LHCN-M2 (cell line): ENCODE measurements at regions not wholly inside any gene's neighbourhood (a gene's known extent, or its start where the extent isn't known, plus 50 kb on each side); places are given as distances from the start of the nearest gene placed in this dataset.
"Not testable (repeated sequence)": the region's sequence is repeated elsewhere in the genome, so short reads cannot be mapped to it uniquely, and the experiment has no call there.

Source experiments
- DNase-seq: peaks from one replicate; pipeline ENCODE4 v3.0.0-alpha.2; 2012; ENCODE audit warnings: low read depth

DNA sequence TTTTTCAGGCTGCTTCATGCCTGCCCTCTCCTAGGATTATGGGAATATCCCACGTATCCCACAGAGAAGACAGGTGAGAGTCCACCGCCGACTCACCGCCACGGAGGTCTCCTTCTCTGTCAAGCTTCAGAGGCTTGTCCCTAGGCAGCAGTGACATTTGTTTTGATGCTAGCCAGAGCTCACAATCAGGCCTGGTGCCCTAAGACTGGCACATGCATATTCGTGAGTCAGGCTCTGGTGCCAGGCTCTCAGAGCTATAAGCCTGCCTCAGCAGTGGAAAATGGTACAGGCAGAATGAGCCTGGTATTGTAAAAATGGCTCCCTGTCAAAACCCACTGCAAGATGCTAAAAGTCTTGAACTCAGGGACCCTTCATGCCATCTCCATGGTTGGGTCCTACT lies 65.5 kb downstream of the RBMY1A1 start:
- DNase-seq, result no peak

DNA sequence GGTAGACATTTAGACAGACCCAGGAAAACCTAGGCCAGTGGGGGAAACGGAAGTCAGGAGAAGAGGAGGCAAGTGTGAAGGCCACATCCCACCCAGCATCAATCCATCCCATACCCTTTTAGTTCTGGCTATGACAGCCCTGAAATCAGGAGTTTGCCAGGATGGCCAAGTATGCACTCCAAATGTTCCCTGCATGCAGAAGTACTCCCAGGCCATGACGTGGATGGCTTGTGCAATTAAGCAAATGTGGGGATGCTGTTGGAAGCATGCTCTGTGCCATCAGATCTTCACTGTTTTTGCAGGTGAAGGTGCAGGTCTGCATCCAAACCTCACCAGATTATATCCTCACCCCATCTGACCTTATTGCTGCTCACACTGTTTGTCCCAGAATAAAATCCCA lies 66.8 kb downstream of the RBMY1A1 start:
- no peak for DNase-seq

DNA sequence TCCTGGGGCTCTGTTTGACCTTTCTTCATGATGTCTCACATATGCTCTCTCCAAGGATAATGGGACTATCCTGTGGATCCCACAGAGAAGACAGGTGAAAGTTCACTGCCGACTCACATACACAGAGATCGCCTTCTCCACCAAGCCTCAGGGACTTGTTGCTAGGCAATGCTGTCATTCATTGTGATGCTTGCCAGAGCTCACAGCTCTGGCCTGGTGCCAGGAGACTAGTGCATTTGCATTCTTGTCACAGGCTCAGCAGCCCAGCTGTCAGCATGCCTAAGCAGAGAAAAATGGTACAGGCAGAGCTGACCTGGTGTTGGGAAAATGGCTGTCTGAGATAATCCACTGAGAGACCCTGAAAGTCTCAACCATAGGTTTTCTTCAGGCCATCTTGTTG lies 67.9 kb downstream of the RBMY1A1 start:
- DNase-seq, result peak; percentile 18

DNA sequence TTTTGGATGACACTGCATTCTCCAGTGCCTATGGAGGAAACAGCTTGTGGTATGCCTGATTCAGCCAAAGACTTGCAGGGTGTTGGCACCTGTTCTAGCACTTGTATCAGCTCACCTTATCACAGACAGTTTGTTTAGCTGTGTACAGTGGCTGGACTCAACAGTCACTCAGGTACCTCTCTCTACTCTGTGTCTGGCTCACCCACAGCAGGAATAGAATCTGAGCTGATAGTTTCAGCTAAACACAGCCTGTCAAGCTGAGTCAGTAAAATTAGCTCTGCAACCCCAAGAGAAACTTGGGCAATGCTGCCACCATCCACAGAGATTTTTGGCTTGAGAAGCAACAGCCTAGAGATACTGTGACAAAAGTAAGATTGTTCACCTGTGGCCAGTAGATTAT lies 101.5 kb downstream of the RBMY1A1 start:
- no peak for DNase-seq

DNA sequence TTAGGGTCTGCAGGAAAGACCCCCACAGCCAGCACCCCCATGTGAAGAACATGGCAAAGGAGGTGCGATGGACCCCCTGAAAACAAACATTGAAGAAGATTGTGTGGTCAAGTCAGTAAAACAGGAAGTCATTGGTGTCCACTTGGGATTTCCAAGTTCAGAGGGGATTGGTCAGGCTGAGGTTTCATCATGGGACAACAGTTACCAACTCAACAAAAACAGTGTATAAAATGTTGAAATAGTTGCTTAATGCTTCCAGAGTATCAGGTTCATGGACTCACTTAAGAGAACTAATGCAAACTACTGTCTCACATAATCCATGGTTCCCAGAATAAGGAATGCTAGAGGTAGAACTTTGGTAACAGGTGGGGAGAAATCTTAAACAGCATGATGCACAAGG lies 115.8 kb downstream of the RBMY1A1 start:
- no peak for DNase-seq

DNA sequence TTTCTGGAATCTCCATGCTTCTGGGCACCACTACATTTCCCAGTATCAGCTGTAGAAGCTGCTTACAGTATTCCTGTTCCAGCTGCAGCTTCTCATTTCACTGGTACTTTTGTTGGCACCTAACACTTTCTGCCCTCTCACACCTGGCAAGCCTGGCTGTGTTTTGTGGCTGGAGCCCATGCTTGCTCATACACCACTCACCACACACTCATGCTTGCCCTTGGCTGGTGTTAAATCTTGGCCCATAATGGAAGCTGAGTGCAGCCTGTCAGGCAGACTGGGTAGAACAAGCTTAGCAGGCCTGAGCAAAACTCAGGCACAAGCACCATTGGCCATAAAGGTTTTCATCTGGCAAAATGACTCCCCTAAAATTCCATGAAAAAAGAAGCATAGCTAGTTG lies 124.4 kb downstream of the RBMY1A1 start:
- peak; percentile 0 for DNase-seq

DNA sequence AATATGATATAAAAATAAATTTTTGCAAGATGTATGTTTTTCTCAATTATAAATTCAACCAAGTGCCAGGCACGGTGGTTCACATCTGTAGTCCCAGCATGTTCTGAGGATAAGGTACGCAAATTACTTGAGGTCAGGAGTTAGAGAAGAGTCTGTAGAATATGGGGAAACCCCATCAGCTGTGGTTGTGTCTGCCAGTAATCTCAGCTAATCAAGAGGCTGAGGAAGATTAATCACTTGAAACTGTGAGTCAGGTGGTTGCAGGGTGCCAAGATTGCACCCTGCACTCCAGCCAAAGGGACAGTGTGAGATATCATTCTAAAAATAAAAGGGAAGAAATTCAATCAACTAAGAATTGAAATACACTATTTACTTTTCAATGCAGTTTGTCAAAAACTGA lies 144.9 kb downstream of the RBMY1A1 start:
- DNase-seq, result not testable (repeated sequence)

DNA sequence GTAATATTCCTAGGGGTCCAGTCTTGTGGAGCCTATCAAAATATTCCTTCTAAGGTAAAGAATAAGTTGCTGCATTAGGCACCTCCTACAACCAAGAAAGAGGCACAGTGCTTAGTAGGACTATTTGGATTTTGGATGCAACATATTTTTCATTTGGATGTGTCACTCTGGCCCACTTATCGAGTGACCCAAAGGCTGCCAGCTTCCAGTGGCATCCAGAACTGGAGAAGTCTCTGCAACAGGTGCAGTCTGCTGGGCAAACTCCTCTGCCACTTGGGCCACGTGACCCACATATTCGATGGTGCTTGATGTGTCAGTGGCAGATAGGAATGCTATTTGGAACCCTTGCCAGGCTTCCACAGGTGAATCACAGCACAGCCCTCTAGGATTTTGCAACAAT lies 151.7 kb downstream of the RBMY1A1 start:
- DNase-seq, result not testable (repeated sequence)

DNA sequence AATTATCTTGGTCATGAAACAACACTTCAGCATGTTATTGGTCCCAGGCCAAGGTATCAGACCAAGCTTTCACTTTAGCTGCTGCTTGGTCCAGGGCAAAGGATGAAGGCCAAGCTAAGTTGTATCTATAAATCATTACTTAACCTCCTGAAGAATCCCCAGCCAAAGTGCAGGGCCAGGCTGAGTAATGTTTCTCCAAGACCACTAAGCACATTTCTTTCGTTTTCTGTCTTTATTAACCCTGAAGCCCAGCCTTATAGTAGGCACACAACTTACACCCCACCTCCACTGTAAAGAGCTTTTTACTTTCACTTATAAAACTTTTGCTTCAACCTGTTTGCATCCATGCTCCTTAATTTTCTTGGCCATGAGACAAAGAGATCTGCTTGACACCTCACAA lies 167.3 kb downstream of the RBMY1A1 start:
- not testable (repeated sequence) for DNase-seq

DNA sequence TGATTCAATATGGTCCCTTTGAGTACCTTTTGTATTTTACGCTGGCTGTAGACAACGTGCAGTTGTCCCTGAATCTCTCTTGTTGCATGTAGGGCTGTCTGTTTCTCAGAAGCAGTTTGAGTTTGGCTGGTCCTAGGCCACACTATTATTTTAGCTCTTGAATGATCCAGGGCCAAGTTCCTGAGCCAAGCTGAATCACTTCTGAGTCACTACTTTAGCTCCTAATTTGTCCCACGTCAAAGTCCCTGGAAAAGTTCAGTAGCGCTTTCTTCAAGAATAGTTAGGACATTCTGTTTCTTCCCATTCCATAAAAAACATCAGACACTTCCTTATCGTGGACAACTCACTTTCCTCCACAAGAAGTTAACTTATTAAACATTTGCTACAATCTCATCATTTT lies 168.2 kb downstream of the RBMY1A1 start:
- peak; percentile 72 for DNase-seq

DNA sequence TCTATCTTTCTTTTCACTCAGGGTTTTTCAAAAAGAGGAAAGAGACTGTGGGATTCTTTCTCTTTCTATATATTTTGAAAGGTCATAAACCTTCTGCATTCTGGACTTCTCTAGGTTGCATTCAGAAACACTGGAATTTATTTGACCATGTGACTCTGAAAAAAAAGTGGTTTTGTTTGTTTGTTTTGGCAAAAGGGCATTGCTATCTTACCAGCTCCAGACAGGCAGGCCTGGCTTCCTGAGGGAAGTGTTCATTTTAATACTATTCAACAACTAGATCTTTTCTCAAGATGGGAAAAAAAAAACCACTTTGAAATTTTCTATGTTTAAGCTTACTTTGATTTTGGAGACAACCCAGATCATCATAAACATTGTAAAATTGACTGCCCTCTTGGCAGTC lies 170.6 kb downstream of the RBMY1A1 start:
- peak; percentile 57 for DNase-seq

DNA sequence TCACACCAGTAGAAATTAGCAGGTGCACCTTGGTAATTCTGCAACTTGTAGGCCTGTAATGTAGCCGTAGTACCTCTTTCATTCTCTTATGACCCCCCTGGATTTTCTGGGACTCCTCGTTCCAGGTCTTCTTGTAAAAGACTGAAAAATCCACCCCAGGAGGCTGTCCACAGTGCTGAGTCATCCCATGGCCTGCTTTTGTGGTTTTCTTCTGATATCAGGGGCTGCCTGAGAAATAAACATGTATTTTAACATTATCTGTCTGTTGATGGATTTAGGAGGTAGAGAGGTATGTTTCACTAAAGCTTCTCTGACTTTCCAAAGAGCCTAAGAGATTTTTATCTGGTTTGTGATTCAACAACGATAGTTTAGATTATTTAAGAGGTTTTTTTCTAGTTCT lies 171.9 kb downstream of the RBMY1A1 start:
- DNase-seq, result peak; percentile 49

DNA sequence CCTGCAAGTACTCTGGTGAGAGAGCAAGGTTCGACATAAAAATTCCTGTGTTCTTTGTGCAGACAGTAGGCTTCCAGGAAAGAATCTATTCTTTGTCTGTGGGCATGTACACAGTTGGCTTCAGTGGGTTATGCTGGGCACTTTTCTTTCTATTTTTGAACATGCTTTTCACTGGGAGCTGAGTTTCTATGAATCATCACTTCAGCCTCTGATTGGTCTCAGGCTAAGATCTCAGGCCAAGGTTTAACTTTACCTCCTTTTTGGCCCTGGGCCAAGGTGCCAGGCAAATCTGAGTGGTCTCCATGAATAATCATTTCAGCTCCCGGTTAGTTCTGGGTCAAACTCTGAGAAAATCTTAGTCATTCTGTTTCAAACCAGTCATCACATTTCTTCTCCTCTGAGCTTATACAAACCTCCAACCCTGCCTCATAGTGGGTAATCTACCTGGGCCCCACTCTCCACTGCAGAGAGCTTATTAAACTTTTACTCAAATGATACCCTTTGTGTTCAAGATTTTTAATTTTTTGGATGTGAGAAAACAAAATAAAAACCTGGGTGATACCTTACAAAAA lies 158.8 kb downstream of the RBMY1D start:
- DNase-seq, result not testable (repeated sequence)

DNA sequence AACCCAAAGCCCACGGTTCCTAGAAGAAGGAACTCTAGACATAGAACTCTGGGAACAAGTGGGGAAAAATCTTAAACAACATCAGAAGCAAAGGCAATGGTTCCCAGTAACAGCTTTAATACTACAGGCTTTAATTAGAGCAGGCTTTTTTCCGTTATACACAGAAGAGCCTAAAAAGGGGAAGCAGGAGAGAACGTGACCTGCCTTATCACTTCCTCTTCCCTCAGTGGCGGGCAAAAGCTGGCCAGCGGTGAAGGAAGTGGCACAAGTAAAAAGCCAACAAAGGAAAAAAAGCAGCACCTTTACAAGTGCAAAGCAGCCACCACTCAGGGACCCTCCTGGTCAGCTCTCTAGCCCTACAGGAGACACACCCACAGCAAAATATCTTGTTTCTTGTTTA lies 149.3 kb downstream of the RBMY1D start:
- DNase-seq, result not testable (repeated sequence)

DNA sequence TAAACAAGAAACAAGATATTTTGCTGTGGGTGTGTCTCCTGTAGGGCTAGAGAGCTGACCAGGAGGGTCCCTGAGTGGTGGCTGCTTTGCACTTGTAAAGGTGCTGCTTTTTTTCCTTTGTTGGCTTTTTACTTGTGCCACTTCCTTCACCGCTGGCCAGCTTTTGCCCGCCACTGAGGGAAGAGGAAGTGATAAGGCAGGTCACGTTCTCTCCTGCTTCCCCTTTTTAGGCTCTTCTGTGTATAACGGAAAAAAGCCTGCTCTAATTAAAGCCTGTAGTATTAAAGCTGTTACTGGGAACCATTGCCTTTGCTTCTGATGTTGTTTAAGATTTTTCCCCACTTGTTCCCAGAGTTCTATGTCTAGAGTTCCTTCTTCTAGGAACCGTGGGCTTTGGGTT lies 134.1 kb downstream of the RBMY1D start:
- not testable (repeated sequence) for DNase-seq

DNA sequence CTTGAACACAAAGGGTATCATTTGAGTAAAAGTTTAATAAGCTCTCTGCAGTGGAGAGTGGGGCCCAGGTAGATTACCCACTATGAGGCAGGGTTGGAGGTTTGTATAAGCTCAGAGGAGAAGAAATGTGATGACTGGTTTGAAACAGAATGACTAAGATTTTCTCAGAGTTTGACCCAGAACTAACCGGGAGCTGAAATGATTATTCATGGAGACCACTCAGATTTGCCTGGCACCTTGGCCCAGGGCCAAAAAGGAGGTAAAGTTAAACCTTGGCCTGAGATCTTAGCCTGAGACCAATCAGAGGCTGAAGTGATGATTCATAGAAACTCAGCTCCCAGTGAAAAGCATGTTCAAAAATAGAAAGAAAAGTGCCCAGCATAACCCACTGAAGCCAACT lies 126.5 kb downstream of the RBMY1D start:
- not testable (repeated sequence) for DNase-seq

DNA sequence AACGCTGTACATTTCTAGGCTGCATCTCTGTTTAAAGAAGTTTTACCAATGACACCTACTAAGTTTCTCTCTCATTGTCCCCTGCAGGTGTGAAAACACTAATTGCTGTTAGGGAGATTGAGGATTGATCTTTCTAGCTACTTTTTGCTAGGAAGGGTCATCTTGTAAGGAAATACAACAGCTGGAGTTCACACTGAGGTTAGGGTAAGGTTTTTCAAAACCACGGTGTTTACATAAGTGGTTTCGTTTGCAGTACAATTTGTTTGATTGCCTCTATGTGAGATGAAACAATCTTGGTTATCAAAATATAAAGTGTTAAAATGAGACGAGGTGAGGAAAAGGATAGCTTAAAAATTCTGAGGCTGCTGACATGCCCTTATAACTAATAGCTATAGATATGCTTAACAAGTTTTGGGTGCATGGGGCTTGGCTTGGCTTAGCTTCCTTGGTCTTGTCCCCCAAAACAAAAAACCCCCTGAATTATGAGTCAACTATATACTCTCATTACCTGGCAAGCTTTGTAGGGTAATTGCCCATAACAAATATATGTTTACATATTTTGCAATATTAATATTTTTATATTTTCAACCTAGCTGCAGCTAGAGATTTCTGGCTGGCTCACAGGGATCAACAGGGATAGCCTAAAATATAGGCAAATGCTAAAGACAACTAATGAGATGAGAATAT lies 112.0 kb downstream of the RBMY1D start:
- not testable (repeated sequence) for DNase-seq

DNA sequence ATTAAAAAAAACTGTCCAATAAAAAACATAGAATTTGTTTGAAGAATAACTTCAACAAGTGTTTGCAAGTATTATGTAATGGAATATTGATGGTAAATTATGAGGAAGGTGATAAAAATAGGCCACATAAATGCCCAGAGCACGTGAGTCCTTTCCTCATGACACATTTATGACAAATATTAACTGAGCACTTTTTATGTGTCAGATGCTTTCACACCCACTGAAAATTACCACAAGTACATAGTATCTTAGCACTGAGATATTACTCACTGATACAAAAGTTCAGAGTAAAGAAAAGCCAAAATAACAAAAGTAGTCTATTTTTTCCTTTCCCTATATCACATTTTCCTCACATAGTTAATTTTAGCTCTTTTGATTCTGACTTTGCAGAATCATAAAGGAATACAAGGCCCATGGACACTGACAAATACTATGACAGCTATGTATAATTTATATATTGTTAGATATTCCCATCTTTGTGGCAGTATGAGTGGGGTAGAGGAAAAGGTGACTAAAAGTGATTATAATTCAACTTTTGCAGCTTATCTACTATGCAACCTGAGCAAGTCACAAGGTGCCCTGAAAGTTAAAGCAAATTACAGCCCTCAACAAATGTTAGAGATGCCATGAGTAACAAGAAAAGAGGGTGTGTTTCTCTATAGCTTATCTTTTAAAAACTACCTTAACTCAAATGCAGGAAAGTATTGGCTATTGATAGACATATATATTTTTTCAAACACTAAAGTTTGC lies 80.7 kb downstream of the RBMY1D start:
- peak; percentile 16 for DNase-seq

DNA sequence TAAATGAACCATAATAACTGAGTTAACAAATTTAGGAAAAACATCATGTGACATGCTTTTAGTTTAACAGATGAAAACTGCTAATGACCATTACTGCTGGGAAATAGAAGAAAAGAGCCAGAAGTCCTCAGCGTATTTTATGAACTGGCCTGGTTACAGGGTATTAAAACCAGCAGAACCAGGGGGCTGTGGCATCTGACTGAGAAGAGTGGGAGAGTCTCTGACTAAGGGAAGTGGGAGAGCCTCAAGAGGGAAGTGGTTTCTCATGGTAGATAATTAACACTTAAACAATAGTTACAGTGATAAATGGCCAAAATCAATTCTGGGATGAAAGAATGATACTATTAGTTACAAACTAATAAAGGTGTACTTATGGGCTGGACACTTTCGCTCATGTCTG lies 79.8 kb downstream of the RBMY1D start:
- no peak for DNase-seq

DNA sequence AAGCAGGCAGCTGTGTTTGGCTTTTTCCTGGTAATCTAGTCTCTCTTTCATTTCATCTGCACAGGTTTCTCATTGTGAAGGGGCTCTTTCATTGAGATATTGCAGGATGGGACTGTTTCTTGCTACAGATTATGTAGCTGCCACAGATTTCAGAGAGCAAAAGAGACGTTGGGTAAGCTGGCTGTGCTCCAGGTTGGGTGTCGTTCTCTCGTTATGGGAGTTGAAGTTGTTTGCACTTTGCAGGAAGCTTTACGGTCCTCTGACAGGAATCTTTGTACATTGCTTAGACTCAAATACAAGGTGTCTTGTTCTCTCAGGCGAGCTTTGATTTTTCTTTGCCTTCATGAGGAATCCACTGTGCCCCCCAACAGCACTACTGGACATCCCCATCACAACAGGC lies 72.4 kb downstream of the RBMY1D start:
- no peak for DNase-seq

DNA sequence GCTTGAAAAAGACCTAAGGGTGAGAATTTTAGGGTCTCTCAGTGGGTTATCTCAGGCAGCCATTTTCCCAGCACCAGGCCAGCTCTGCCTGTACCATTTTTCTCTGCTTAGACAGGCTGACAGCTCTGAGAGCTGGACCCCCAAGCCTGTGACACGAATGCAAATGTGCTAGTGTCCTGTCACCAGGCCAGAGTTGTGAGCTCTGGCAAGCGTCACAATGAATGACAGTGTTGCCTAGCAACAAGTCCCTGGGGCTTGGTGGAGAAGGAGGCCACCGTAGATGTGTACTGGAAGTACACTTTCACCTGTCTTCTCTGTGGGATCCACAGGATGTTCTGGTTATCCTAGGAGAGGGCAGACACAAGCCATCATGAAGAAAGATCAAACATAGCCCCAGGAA lies 66.7 kb downstream of the RBMY1D start:
- no peak for DNase-seq
